Activated CD4-positive, alpha-beta T cell treated with anti-CD3 and anti-CD28 coated beads, Interleukin-2, Interleukin-4, amounts not matched to agents 100 ng/mL and 50 ng/mL, durations not matched to agents 16 hours and 8 hours (primary cell): ENCODE measurements at regions not wholly inside any gene's neighbourhood (a gene's known extent, or its start where the extent isn't known, plus 50 kb on each side); places are given as distances from the start of the nearest gene placed in this dataset.
"Not testable (repeated sequence)": the region's sequence is repeated elsewhere in the genome, so short reads cannot be mapped to it uniquely, and the experiment has no call there.

ENCODE experiments used
- DNase-seq: peaks from one replicate; pipeline ENCODE4 v3.0.0-alpha.2; 2020; ENCODE audit warnings: low spot score

GRCh38 chr20:25798174-25798993, 101.7 kb upstream of the ZNF337 start:
- not testable (repeated sequence) for DNase-seq

- not testable (repeated sequence) for DNase-seq
These were observed 100.4 kb upstream of the ZNF337 start for GRCh38 chr20:25797062-25797461.

GRCh38 chr20:25777241-25777640, 80.6 kb upstream of the ZNF337 start:
- DNase-seq, result not testable (repeated sequence)

- DNase-seq, result not testable (repeated sequence)
These were observed 78.1 kb upstream of the ZNF337 start for GRCh38 chr20:25774711-25775110.

GRCh38 chr20:25774203-25774602, 77.5 kb upstream of the ZNF337 start:
- not testable (repeated sequence) for DNase-seq

- not testable (repeated sequence) for DNase-seq
These were observed 75.8 kb upstream of the ZNF337 start for GRCh38 chr20:25772437-25772836.

- not testable (repeated sequence) for DNase-seq
These were observed 75.2 kb upstream of the ZNF337 start for GRCh38 chr20:25771818-25772217.

GRCh38 chr20:25761596-25761995, 64.9 kb upstream of the ZNF337 start:
- no peak for DNase-seq

- not testable (repeated sequence) for DNase-seq
These were observed 64.4 kb upstream of the ZNF337 start for GRCh38 chr20:25761046-25761445.

GRCh38 chr20:25750765-25751696, 54.4 kb upstream of the ZNF337 start:
- peak; percentile 44 for DNase-seq

- no peak for DNase-seq
These were observed 53.6 kb upstream of the ZNF337 start for GRCh38 chr20:25750220-25750764.

- DNase-seq, result no peak
These were observed 53.0 kb upstream of the ZNF337 start for GRCh38 chr20:25749649-25750048.
